Breast epithelium (tissue), 4 donors: ENCODE measurements at regions not wholly inside any gene's neighbourhood (a gene's known extent, or its start where the extent isn't known, plus 50 kb on each side); places are given as distances from the start of the nearest gene placed in this dataset.

Source experiments
- DNase-seq, 2 donors: peaks; one replicate each; pipeline ENCODE4 v3.0.0-alpha.2; 2019; ENCODE audit warnings: low spot score in 2 of 2
- H3K27ac ChIP-seq, 2 donors: fragments of 200-600 bp; sonication (generic) in 1 of 2; one replicate each; pipeline ENCODE4 v1.5.1; 2016 to 2019; ENCODE audit warnings: mild to moderate bottlenecking in 1 of 2
- H3K27me3 ChIP-seq, 2 donors: fragments of 200-600 bp; sonication (generic) in 1 of 2; one replicate each; pipeline versions ENCODE4 v1.5.1 to v1.6.0; 2017 to 2019; ENCODE audit warnings: control low read depth in 1 of 2, mild to moderate bottlenecking in 1 of 2
- H3K36me3 ChIP-seq: fragments of 200-600 bp; one replicate; pipeline ENCODE4 v1.5.1; 2019
- H3K4me1 ChIP-seq, 2 donors: fragments of 200-600 bp; sonication (generic); one replicate each; pipeline ENCODE4 v1.5.1; 2016 to 2019; ENCODE audit warnings: control low read depth in 1 of 2
- H3K4me3 ChIP-seq, 3 donors: fragments of 200-600 bp; sonication (generic); 1 replicate in 2 of 3; 2 replicates in 1 of 3; pipeline ENCODE4 v1.5.1; 2016 to 2019; ENCODE audit warnings: mild to moderate bottlenecking in 3 of 3, moderate library complexity in 2 of 3
- H3K9me3 ChIP-seq, 2 donors: fragments of 200-600 bp; sonication (generic) in 1 of 2; one replicate each; pipeline ENCODE4 v1.5.1; 2016 to 2019; ENCODE audit warnings: control low read depth in 1 of 2
- CTCF ChIP-seq, 3 donors: fragments of 450-650 bp; IDR thresholded peaks; one replicate each; pipeline ENCODE4 v1.5.1; 2016 to 2017; ENCODE audit warnings: antibody characterized with exemption in 3 of 3, mild to moderate bottlenecking in 3 of 3, moderate library complexity in 3 of 3
- POLR2A ChIP-seq: fragments of 450-650 bp; IDR thresholded peaks from one replicate; pipeline ENCODE4 v1.6.1; 2016; ENCODE audit warnings: antibody characterized with exemption, mild to moderate bottlenecking, moderate library complexity
- POLR2AphosphoS5 ChIP-seq, 3 donors: sonication (generic); formaldehyde crosslinking; IDR thresholded peaks; one replicate each; pipeline ENCODE4 v1.6.1; 2017; ENCODE audit warnings: antibody characterized with exemption in 3 of 3
- intact Hi-C: fragments of 100-400 bp; cut with DNase I; formaldehyde crosslinking; loops from one replicate; pipeline ENCODE4 v1.15.1; 2023; ENCODE audit warnings: low total_unique reads

GRCh38 chr11:120020981-120021380, 116.9 kb downstream of the TRIM29 start:
- TF ChIP-seq POLR2A (no peak), POLR2AphosphoS5 (IDR thresholded peaks at IDR 0.05) (no peak), CTCF (IDR thresholded peaks at IDR 0.05) (no peak)
- no peaks in the 10 kb centered on the region for H3K27me3 ChIP-seq
- H3K9me3 ChIP-seq, result no peaks in the 10 kb centered on the region
- no peak overlapping the region for H3K27ac ChIP-seq
- intact Hi-C loops, result no loop called here
- no peak overlapping the region for H3K4me3 ChIP-seq
- no peaks in the 10 kb centered on the region for H3K36me3 ChIP-seq
- no peaks in the 10 kb centered on the region for H3K4me1 ChIP-seq
- no peak for DNase-seq

GRCh38 chr11:120020486-120020885, 117.4 kb downstream of the TRIM29 start:
- Histone ChIP-seq H3K4me1 (no peaks in the 10 kb centered on the region), H3K4me3 (no peak overlapping the region), H3K9me3 (no peaks in the 10 kb centered on the region), H3K36me3 (no peaks in the 10 kb centered on the region), H3K27me3 (no peaks in the 10 kb centered on the region), H3K27ac (no peak overlapping the region)
- no peak for TF ChIP-seq CTCF (IDR thresholded peaks at IDR 0.05)
- TF ChIP-seq POLR2A, result no peak
- no peak for TF ChIP-seq POLR2AphosphoS5 (IDR thresholded peaks at IDR 0.05)
- intact Hi-C loops, result no loop called here
- no peak for DNase-seq

GRCh38 chr11:120019191-120019590, 118.7 kb downstream of the TRIM29 start:
- no peaks in the 10 kb centered on the region for H3K4me1 ChIP-seq
- H3K4me3 ChIP-seq, result no peak overlapping the region
- intact Hi-C loops, result no loop called here
- H3K9me3 ChIP-seq, result no peaks in the 10 kb centered on the region
- TF ChIP-seq POLR2A, result no peak
- TF ChIP-seq POLR2AphosphoS5 (IDR thresholded peaks at IDR 0.05), result no peak
- no peak for TF ChIP-seq CTCF (IDR thresholded peaks at IDR 0.05)
- no peaks in the 10 kb centered on the region for H3K36me3 ChIP-seq
- peaks cover 0 to under 1% of the 10 kb centered on the region in 2 donors for H3K27me3 ChIP-seq
- no peak overlapping the region for H3K27ac ChIP-seq
- DNase-seq, result no peak

GRCh38 chr11:120017582-120018150, 120.2 kb downstream of the TRIM29 start:
- Histone ChIP-seq H3K4me3 (no peak overlapping the region), H3K36me3 (no peaks in the 10 kb centered on the region), H3K27me3 (peaks cover 0 to 13% of the 10 kb centered on the region in 2 donors), H3K9me3 (no peaks in the 10 kb centered on the region), H3K27ac (no peak overlapping the region), H3K4me1 (no peaks in the 10 kb centered on the region)
- intact Hi-C loops, result no loop called here
- DNase-seq, result no peak
- TF ChIP-seq POLR2A (no peak), POLR2AphosphoS5 (IDR thresholded peaks at IDR 0.05) (no peak), CTCF (IDR thresholded peaks at IDR 0.05) (no peak)

- H3K36me3 ChIP-seq, result no peaks in the 10 kb centered on the region
- intact Hi-C loops, result no loop called here
- peak in 1 of 2 donors; percentile 35 for DNase-seq
- no peaks in the 10 kb centered on the region for H3K4me1 ChIP-seq
- H3K9me3 ChIP-seq, result no peaks in the 10 kb centered on the region
- H3K27ac ChIP-seq, result no peak overlapping the region
- peaks cover 0 to 24% of the 10 kb centered on the region in 2 donors for H3K27me3 ChIP-seq
- H3K4me3 ChIP-seq, result peak overlapping the region in 1 of 3 donors; percentile 40
- TF ChIP-seq CTCF (IDR thresholded peaks at IDR 0.05) (peak; percentile 41 to 64 (median 63)), POLR2AphosphoS5 (IDR thresholded peaks at IDR 0.05) (no peak)
These were observed 124.3 kb downstream of the TRIM29 start for GRCh38 chr11:120013325-120014250.
